ENCODE measurements at regions not wholly inside any gene's neighbourhood (a gene's known extent, or its start where the extent isn't known, plus 50 kb on each side); places are given as distances from the start of the nearest gene placed in this dataset.

DNA sequence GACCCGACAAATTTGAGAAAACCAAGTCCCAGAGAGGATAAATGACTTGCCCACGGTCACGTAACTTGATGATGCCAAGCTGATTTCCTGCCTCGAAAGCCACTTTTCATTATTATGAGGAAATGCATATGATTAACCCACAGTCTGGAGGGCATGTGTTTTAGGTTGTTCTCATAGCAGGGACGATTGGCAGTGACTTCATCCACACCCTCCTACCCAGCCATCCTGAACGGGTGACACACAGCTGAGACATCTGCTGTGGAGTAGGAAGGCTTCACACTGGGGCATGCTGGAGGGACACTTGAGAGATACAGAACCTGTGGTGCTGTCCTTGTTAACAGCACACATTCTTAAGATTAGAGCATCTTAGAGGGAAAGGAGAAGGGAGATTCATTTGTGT, 65.4 kb upstream of the WDFY2 start:
- peak; percentile 3 for DNase-seq

- DNase-seq = no peak
These were observed 64.5 kb upstream of the WDFY2 start for GRCh38 chr13:51519771-51520216.

DNA sequence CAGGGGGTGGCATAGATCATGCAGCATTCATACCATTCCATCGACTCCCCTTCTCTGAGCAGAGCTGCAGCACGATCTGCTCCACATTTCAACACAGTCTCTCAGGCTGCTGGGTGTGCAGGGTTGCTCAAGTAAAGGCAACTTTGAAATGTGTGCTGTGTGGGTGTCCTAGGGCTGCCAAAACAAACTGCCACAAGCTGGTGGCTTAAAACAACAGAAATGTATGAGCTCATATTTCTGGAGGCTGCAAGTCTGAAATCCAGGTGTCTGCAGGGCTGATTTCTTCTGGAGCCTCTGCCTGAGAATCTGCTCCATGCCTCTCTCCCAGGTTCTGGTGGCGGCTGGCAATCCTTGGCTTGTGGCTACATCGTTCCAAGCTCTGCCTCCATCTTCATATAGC, 63.7 kb upstream of the WDFY2 start:
- DNase-seq = no peak

- DNase-seq = no peak
These were observed 61.2 kb upstream of the WDFY2 start for GRCh38 chr13:51523082-51523518.

GRCh38 chr13:51524312-51524711, 60.0 kb upstream of the WDFY2 start:
- DNase-seq = no peak

DNA sequence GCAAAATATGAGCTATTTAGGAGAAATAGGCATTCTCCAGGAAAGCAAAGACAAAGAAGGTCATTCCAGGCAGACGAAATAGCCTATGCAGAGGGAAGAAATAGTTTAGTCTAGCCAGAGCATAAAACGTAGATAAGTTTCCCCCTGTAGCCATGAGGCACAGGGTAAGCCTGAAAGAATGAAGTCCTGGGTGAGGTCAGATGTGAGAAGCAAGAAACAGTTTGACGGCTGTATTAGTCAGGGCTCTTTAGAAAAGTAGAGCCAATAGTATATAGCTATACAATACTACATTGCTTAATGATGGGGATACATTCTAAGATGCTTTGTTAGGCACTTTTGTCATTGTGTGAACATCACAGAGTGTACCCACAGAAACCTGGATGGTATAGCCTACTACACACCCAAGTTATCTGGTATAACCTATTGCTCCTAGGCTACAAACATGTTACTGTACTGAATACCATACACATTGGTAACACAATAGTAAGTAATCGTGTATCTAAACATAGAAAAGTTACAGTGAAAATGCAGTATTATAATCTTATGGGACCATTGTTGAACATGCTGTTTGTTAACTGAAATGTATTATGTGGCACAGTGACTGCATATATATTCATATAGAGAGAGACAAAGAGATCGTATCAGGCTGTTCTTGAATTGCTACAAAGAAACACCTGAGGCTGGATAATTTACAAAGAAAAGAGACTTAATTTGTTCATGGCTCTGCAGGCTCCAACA, 59.3 kb upstream of the WDFY2 start:
- no peak for DNase-seq

DNA sequence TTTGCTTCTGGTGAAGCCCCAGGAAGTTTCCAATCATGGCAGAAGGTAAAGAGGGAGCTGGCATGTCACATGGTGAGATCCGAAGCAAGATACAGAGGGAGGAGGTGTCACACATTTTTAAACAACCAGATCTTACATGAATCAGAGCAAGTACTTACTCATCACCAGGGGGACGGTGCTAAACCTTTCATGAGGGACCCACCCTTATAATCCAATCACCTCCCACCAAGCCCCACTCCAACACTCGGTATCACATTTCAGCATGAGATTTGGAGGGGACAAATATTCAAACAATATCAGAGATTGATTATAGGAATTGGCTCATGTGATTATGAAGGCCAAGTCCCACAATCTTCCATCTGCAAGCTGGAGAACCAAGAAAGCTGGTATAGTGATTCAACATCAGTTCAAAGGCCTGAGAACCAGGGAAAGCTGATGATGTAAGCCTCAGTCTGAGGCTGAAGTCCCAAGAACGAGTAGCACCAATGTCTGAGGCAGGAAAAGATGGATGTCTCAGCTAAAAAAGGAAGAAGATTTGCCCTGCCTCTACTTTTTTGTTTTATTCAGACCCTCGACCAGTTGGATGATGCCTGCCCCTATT, 58.6 kb upstream of the WDFY2 start:
- no peak for DNase-seq

DNA sequence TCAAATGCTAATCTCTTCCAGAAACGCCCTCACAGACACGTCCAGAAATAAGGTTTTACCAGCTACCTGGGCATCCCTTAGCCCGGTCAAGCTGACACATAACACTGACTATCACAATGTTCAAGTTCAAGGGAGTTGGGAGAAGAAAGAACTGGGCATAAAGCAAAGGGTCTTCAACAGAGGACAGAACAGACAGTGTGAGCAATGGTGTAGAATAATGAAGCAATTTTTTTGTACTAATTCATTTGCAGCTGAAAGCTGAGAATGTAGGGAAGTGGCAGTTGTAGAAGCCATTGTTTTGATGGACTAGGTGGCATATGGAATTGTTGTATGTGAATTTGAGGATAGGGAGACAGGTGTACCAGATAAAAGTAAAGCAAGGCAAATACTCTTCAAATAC, 58.1 kb upstream of the WDFY2 start:
- no peak for DNase-seq

GRCh38 chr13:51532736-51533197, 51.5 kb upstream of the WDFY2 start:
- no peak for DNase-seq

- no peak for DNase-seq
These were observed 50.0 kb upstream of the WDFY2 start for GRCh38 chr13:51534041-51534817.

All from stimulated activated CD4-positive, alpha-beta T cell treated with anti-CD3 and anti-CD28 coated beads, Interleukin-4, amount 100 ng/mL, for 1 hour (primary cell).